LNCaP clone FGC (cell line): ENCODE measurements at regions not wholly inside any gene's neighbourhood (a gene's known extent, or its start where the extent isn't known, plus 50 kb on each side); places are given as distances from the start of the nearest gene placed in this dataset.

Experiments
- DNase-seq: peaks from one replicate; pipeline ENCODE4 v3.0.0-alpha.2; 2011; ENCODE audit warnings: low read depth
- H3K4me3 ChIP-seq: 2 replicates; pipeline ENCODE4 v1.5.1; 2011; ENCODE audit warnings: mild to moderate bottlenecking, low read depth, low read length, control low read depth
- TF ChIP-seq, protein P1 (sequence below): IDR thresholded peaks from 2 replicates; pipeline ENCODE4 v1.5.1; 2012; ENCODE audit warnings: mild to moderate bottlenecking; ENCODE audit not compliant: control insufficient read depth, insufficient read depth; ENCODE audit errors: extremely low read depth

- TF ChIP-seq, protein P1, sequence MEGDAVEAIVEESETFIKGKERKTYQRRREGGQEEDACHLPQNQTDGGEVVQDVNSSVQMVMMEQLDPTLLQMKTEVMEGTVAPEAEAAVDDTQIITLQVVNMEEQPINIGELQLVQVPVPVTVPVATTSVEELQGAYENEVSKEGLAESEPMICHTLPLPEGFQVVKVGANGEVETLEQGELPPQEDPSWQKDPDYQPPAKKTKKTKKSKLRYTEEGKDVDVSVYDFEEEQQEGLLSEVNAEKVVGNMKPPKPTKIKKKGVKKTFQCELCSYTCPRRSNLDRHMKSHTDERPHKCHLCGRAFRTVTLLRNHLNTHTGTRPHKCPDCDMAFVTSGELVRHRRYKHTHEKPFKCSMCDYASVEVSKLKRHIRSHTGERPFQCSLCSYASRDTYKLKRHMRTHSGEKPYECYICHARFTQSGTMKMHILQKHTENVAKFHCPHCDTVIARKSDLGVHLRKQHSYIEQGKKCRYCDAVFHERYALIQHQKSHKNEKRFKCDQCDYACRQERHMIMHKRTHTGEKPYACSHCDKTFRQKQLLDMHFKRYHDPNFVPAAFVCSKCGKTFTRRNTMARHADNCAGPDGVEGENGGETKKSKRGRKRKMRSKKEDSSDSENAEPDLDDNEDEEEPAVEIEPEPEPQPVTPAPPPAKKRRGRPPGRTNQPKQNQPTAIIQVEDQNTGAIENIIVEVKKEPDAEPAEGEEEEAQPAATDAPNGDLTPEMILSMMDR: no peak
- H3K4me3 ChIP-seq: no peak overlapping the region
- no peak for DNase-seq
Observed at GRCh38 chr10:89879121-89879520, 177.7 kb downstream of the KIF20B start.

DNA sequence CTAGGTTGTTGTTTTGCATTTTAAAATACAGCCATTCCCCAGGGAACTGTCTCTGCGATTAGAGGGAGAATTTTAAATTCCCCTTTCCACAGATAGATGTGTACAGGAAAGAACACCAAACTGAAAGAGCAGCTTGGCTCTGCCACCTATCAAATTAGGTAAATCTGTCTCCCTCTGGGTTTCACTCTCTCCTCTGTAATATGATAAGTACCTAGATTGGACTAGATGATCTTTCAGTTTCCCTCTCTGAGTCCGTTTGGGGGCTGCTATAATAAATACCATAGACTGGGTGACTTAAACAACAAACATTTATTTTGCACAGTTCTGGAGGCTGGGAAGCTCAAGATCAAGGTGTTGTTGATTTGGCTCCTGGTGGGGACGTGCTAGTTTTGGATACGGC lies 186.0 kb downstream of the KIF20B start:
- TF ChIP-seq, protein P1: no peak
- H3K4me3 ChIP-seq: no peak overlapping the region
- DNase-seq: no peak

DNA sequence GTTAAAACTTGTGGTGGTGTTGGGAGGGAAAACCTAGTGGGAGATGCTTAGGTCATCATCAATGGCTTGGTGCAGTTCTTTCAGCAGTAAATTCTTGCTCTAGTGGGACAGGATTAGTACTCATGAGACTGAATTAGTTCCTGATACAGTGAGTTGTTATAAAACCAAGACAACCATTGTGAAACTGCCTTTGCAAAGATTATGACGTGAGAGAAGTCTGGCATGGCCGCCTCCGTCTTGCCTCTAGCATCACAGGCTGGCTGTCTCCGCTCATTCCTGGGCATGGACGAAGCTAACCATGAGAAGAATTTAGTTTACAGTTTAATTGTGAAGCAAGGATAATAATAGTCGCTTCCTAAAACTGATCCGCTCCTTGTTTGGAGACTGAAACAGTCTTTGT lies 186.4 kb downstream of the KIF20B start:
- no peak overlapping the region for H3K4me3 ChIP-seq

DNA sequence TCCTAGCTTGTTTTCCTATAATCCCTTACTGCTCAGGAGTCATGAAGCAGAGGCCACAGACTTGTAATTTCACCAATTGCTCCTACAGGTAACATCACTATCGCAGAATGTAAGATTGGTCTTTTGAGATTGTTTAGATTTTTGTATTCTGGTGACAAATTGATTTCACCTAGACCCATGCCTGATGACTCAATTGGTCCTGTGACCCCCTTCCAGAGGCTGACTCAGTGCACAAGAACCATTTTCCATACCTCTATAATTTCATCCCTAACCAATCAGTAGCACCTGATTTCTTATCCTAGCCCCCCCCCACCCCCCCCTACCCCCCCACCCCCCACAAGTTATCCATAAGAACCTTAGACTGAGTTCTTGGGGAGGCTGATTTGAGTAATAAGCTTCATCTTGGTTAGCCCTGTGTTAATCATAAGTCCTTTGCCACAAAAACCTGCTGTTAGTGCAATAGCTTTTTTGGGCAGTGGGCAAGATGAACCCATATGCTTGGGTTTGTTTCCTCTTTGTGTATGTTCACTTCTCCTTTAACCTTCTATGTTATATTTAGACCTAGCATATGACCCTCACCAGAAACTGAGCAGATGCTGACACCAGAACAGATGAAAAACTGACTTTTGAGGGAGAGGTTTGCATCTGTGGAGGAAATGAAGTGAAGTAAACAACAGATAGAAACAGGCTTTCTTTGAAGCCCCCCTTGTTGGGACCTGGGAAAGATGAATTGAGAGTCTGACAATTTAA lies 187.1 kb downstream of the KIF20B start:
- TF ChIP-seq, protein P1: no peak
- no peak for DNase-seq
- no peak overlapping the region for H3K4me3 ChIP-seq

More for the DNA sequence above, 186.4 kb downstream of the KIF20B start:
- TF ChIP-seq, protein P1: no peak
- DNase-seq: no peak

DNA sequence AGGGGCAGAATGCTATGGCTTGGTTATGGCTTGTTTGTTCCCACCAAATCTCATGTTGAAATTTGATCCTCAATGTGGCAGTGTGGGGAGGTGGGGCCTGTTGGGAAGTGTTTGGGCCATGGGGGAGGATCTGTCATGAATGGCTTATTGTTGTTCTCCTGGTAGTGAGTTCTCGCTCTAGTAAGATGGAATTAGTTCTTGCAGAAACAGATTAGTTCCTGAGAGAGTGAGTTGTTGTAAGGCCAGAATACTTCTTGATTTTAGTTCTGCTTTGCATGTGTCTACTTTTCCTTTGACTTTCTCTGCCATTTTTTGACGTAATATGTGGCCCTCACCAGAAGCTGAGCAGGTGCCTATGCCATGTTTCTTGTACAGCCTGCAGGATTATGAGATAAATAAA lies 188.2 kb downstream of the KIF20B start:
- DNase-seq: no peak
- no peak overlapping the region for H3K4me3 ChIP-seq
- TF ChIP-seq, protein P1: no peak

GRCh38 chr10:89891006-89891535 lies 189.7 kb downstream of the KIF20B start:
- TF ChIP-seq, protein P1: no peak
- DNase-seq: no peak
- no peak overlapping the region for H3K4me3 ChIP-seq

GRCh38 chr10:89894051-89894450 lies 192.7 kb downstream of the KIF20B start:
- no peak overlapping the region for H3K4me3 ChIP-seq
- no peak for DNase-seq
- TF ChIP-seq, protein P1: no peak
